ENCODE measurements at regions not wholly inside any gene's neighbourhood (a gene's known extent, or its start where the extent isn't known, plus 50 kb on each side); places are given as distances from the start of the nearest gene placed in this dataset.

DNA sequence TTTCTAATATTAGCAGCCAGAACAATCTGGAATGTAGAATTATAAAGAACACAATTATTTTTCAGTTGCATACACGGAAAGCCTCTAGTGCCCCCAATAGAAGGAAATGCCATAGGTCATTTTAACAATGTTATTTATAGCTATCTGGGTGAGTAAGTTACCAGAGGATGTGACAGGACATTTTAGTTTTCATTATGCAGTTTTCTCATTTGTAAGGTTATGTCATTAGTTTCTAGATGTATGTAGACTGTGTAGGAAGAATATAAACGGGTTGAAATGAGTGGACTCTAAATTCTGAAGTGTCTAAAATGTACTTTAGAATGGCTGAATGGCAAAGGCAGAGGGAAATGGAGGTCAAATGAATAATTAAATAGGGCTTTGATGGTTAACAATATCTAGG, 213.3 kb downstream of the DTHD1 start:
- no TSS peak for BruUV-seq (replicated peaks)
- TF ChIP-seq POLR2AphosphoS5 (IDR thresholded peaks at IDR 0.05; ENCODE audit: insufficient read depth, low read depth, low read length) = no peak
- TF ChIP-seq JUN (IDR thresholded peaks at IDR 0.05; ENCODE audit: borderline replicate concordance, insufficient read depth, insufficient read length, low read depth) = no peak
- TF ChIP-seq, protein P1, sequence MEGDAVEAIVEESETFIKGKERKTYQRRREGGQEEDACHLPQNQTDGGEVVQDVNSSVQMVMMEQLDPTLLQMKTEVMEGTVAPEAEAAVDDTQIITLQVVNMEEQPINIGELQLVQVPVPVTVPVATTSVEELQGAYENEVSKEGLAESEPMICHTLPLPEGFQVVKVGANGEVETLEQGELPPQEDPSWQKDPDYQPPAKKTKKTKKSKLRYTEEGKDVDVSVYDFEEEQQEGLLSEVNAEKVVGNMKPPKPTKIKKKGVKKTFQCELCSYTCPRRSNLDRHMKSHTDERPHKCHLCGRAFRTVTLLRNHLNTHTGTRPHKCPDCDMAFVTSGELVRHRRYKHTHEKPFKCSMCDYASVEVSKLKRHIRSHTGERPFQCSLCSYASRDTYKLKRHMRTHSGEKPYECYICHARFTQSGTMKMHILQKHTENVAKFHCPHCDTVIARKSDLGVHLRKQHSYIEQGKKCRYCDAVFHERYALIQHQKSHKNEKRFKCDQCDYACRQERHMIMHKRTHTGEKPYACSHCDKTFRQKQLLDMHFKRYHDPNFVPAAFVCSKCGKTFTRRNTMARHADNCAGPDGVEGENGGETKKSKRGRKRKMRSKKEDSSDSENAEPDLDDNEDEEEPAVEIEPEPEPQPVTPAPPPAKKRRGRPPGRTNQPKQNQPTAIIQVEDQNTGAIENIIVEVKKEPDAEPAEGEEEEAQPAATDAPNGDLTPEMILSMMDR (IDR thresholded peaks at IDR 0.05; ENCODE audit: extremely low read depth in 1 of 2, insufficient read depth in 1 of 2, low read depth in 1 of 2, low read length in 2 of 2) = no peak
- no peak for TF ChIP-seq EZH2 (IDR thresholded peaks at IDR 0.05; ENCODE audit: borderline replicate concordance, low read depth, low read length, severe bottlenecking)
- TF ChIP-seq MYC (IDR thresholded peaks at IDR 0.05; ENCODE audit: low read depth, low read length) = no peak
- TF ChIP-seq, protein P2, sequence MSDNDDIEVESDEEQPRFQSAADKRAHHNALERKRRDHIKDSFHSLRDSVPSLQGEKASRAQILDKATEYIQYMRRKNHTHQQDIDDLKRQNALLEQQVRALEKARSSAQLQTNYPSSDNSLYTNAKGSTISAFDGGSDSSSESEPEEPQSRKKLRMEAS (IDR thresholded peaks at IDR 0.05; ENCODE audit: insufficient read depth, insufficient read length) = no peak
- TF ChIP-seq FOS (IDR thresholded peaks at IDR 0.05; ENCODE audit: borderline replicate concordance, insufficient read depth, low read length) = no peak
- no peak for TF ChIP-seq GATA2 (IDR thresholded peaks at IDR 0.05; ENCODE audit: insufficient read depth, insufficient read length, low read depth, low read length)
- TF ChIP-seq POLR2A (IDR thresholded peaks at IDR 0.05; ENCODE audit: low read depth, low read length) = no peak
- no peak overlapping the region for H3K4me2 ChIP-seq (ENCODE audit: insufficient read depth, low read length)
- H3K27ac ChIP-seq (ENCODE audit: insufficient read depth, low read depth, low read length) = no peak overlapping the region
- H4K20me1 ChIP-seq (replicated peaks; ENCODE audit: control insufficient read depth, extremely low read depth, insufficient read depth, low read length) = no peaks in the 10 kb centered on the region
- DNase-seq (ENCODE audit: low read depth, low spot score) = no peak
- no peak overlapping the region for H3K9ac ChIP-seq (replicated peaks; ENCODE audit: extremely low read depth, insufficient read depth, low read length)
- no peaks in the 10 kb centered on the region for H3K36me3 ChIP-seq (ENCODE audit: control insufficient read depth in 2 of 2, extremely low read depth in 1 of 2, insufficient read depth in 2 of 2, low read length in 2 of 2)
- intact Hi-C loops (cut with micrococcal nuclease) = no loop called here
- H2AFZ ChIP-seq (ENCODE audit: low read depth, low read length) = no peak overlapping the region
- H3K27me3 ChIP-seq (ENCODE audit: control insufficient read depth in 2 of 2, insufficient read depth in 2 of 2, low read length in 2 of 2) = no peaks in the 10 kb centered on the region
- no peaks in the 10 kb centered on the region for H3K79me2 ChIP-seq (ENCODE audit: control insufficient read depth, insufficient read depth, low read length)
- POLR2A ChIA-PET = no interaction called here
- no peaks in the 10 kb centered on the region for H3K9me3 ChIP-seq (replicated peaks; ENCODE audit: control insufficient read depth, insufficient read depth, low read length)
- FAIRE-seq = no peak
- CTCF ChIA-PET = no interaction called here
- dilution Hi-C loops (cut with MboI; ENCODE audit: extremely low pct_ligation_motif_present, low sequenced_read_pairs) = no loop called here
- H3K9me1 ChIP-seq (replicated peaks; ENCODE audit: control insufficient read depth, extremely low read depth, insufficient read depth, low read length) = no peaks in the 10 kb centered on the region
- peaks cover 2% of the 10 kb centered on the region for H3K4me1 ChIP-seq (ENCODE audit: control insufficient read depth, extremely low read depth, insufficient read depth, low read length)
- no peak overlapping the region for H3K4me3 ChIP-seq (replicated peaks in 1 of 3; ENCODE audit: insufficient read depth in 1 of 3, low read depth in 1 of 3, low read length in 3 of 3)
